Heart left ventricle (tissue), 16 donors: ENCODE measurements at regions not wholly inside any gene's neighbourhood (a gene's known extent, or its start where the extent isn't known, plus 50 kb on each side); places are given as distances from the start of the nearest gene placed in this dataset.

Source experiments
- ATAC-seq, 4 donors: fragments of 200-7000 bp; cut with Tn5 transposase; one replicate each; pipeline ENCODE4 v1.9.1; 2020 to 2022; ENCODE audit warnings: moderate library complexity in 4 of 4, mild to moderate bottlenecking in 3 of 4, moderate number of reproducible peaks in 1 of 4
- DNase-seq, 5 donors: peaks; one replicate each; pipeline ENCODE4 v3.0.0-alpha.2; 2020
- H3K27ac ChIP-seq, 12 donors: fragments of 200-600 bp; sonication (generic) in 4 of 12; one replicate each; pipeline versions ENCODE4 v1.5.0 to v1.8.0; 2016 to 2022; ENCODE audit warnings: mild to moderate bottlenecking in 2 of 12
- H3K27me3 ChIP-seq, 9 donors: fragments of 200-600 bp; sonication (generic) in 2 of 9; one replicate each; pipeline versions ENCODE4 v1.5.1 to v1.8.0; 2016 to 2022; ENCODE audit warnings: mild to moderate bottlenecking in 3 of 9
- H3K36me3 ChIP-seq, 9 donors: fragments of 200-600 bp; sonication (generic) in 2 of 9; one replicate each; pipeline versions ENCODE4 v1.5.0 to v1.8.0; 2018 to 2022; ENCODE audit warnings: mild to moderate bottlenecking in 2 of 9
- H3K4me1 ChIP-seq, 12 donors: fragments of 200-600 bp; sonication (generic) in 4 of 12; one replicate each; pipeline versions ENCODE4 v1.5.0 to v1.8.0; 2016 to 2022; ENCODE audit warnings: mild to moderate bottlenecking in 3 of 12
- H3K4me3 ChIP-seq, 12 donors: fragments of 200-600 bp; sonication (generic) in 4 of 12; one replicate each; pipeline versions ENCODE4 v1.5.0 to v1.8.0; 2017 to 2022; ENCODE audit warnings: mild to moderate bottlenecking in 9 of 12, moderate library complexity in 4 of 12
- H3K9me3 ChIP-seq, 12 donors: fragments of 200-600 bp; sonication (generic) in 4 of 12; one replicate each; pipeline versions ENCODE4 v1.5.0 to v1.8.0; 2016 to 2022; ENCODE audit warnings: mild to moderate bottlenecking in 1 of 12
- CTCF ChIP-seq, 12 donors: fragments of 200-600 bp; sonication (generic) in 4 of 12; IDR thresholded peaks; one replicate each; pipeline versions ENCODE4 v1.5.0 to v1.8.0; 2018 to 2022; ENCODE audit warnings: antibody characterized with exemption in 12 of 12, mild to moderate bottlenecking in 5 of 12
- POLR2A ChIP-seq, 2 donors: fragments of 450-650 bp; IDR thresholded peaks; one replicate each; pipeline ENCODE4 v1.6.1; 2017; ENCODE audit warnings: antibody characterized with exemption in 2 of 2, mild to moderate bottlenecking in 2 of 2, moderate library complexity in 2 of 2
- WGBS, 4 donors: extraction: QIAGEN DNeasy Blood & Tissue Kit in 2 of 4; methylation state at CpG; one replicate each; pipeline versions ENCODE4 v1.1.5 to v1.1.7; 2013 to 2018; 5-methylcytosine and 5-hydroxymethylcytosine counted together
- intact Hi-C, 10 donors: fragments of 100-400 bp; cut with DNase I; formaldehyde crosslinking; loops; one replicate each; pipeline versions ENCODE4 v1.11.1 to v1.14.2; 2022
- donor health status: ischemic (EF 13 %, LVEDD 7.1; RV severe dilation, severe dysfunction).
- donor health status: healthy with polysubstance abuse.
- donor health status: DM: no; HTN: yes; CAD: no.
- donor health status: DM: no; HTN: no; CAD: no.
- donor health status: ischemic (EF 25% LVEDD 6.9; RV normal size, moderate dysfunction).
- donor health status: ischemic (EF 25% LVEDD 5.7; RV mildly dilated, moderate dysfunction).
- donor health status: healthy.
- donor health status: DM: yes; HTN: yes; CAD: no.
- donor health status: ischemic (EF 35%, LVEDD 5.7; RV mildly dilated, moderate dysfunction).
- donor health status: nonischemic (EF 11% LVEDD 7.7; RV severe dilation, severe dysfunction).
- donor health status: DM: yes; HTN: yes; CAD: no.
- donor health status: PGD.
- donor health status: ischemic (EF 29% LVEDD 5.4; RV normal size, mild dysfunction).
- donor health status: nonischemic (EF 23%, LVEDD 6.1; RV moderate dilation, normal function).

- Histone ChIP-seq H3K27ac (peak overlapping the region in 11 of 12 donors; percentile 17 to 98 (median 79)), H3K27me3 (no peaks in the 10 kb centered on the region), H3K4me3 (no peak overlapping the region), H3K9me3 (no peaks in the 10 kb centered on the region), H3K36me3 (no peaks in the 10 kb centered on the region), H3K4me1 (peaks cover 19 to 92% (median 53%) of the 10 kb centered on the region in 12 donors)
- no peak for TF ChIP-seq POLR2A (IDR thresholded peaks at IDR 0.05)
- no peak for TF ChIP-seq CTCF (IDR thresholded peaks at IDR 0.05)
- 94 to 98% (median 96%) methylated on average over 6 to 7 of the region's 7 CpGs for WGBS, 4 donors
- DNase-seq (no peak), ATAC-seq (no peak)
- intact Hi-C loops = loop anchor here in 7 of 10 donors (2.0 to 10.0 kb wide), 8 partner anchors 62 to 486 kb away; partner anchors contain the start of gene IRF2BP2 (in 2 of the 7)
Measured at GRCh38 chr1:234985007-234985370, 143.6 kb downstream of the TOMM20 start.

GRCh38 chr1:234983564-234984238, 144.9 kb downstream of the TOMM20 start:
- 74 to 92% (median 90%) methylated on average over 7 of the region's 7 CpGs for WGBS, 4 donors
- no peak for ATAC-seq
- Histone ChIP-seq H3K27ac (peak overlapping the region in 11 of 12 donors; percentile 4 to 98 (median 55)), H3K9me3 (no peaks in the 10 kb centered on the region), H3K36me3 (no peaks in the 10 kb centered on the region), H3K4me1 (peaks cover 27 to 99% (median 65%) of the 10 kb centered on the region in 12 donors), H3K27me3 (no peaks in the 10 kb centered on the region), H3K4me3 (no peak overlapping the region)
- no peak for DNase-seq
- TF ChIP-seq CTCF (IDR thresholded peaks at IDR 0.05) = no peak
- no peak for TF ChIP-seq POLR2A (IDR thresholded peaks at IDR 0.05)
- intact Hi-C loops = loop anchor here in 6 of 10 donors (2.0 to 10.0 kb wide), 7 partner anchors 69 to 485 kb away; partner anchors contain the start of gene IRF2BP2 (in 2 of the 6)

- ATAC-seq (no peak), DNase-seq (no peak)
- 94 to 97% (median 96%) methylated on average over 2 of the region's 2 CpGs for WGBS, 4 donors
- H3K4me3 ChIP-seq = peak overlapping the region in 1 of 12 donors; percentile 55
- H3K9me3 ChIP-seq = no peaks in the 10 kb centered on the region
- intact Hi-C loops = loop anchor here in 6 of 10 donors (2.0 to 10.0 kb wide), 7 partner anchors 57 to 379 kb away; partner anchors contain the start of gene IRF2BP2 (in 2 of the 6)
- H3K27ac ChIP-seq = peak overlapping the region; percentile 71 to 98 (median 88)
- no peaks in the 10 kb centered on the region for H3K36me3 ChIP-seq
- H3K27me3 ChIP-seq = no peaks in the 10 kb centered on the region
- TF ChIP-seq CTCF (IDR thresholded peaks at IDR 0.05) (no peak), POLR2A (IDR thresholded peaks at IDR 0.05) (no peak)
- H3K4me1 ChIP-seq = peaks cover 22 to 99% (median 60%) of the 10 kb centered on the region in 12 donors
Measured at GRCh38 chr1:234981758-234982157, 146.9 kb downstream of the TOMM20 start.

GRCh38 chr1:234980645-234981396, 147.8 kb downstream of the TOMM20 start:
- H3K4me3 ChIP-seq = peak overlapping the region in 7 of 12 donors; percentile 4 to 55 (median 23)
- peak overlapping the region; percentile 71 to 98 (median 88) for H3K27ac ChIP-seq
- peaks cover 19 to 99% (median 56%) of the 10 kb centered on the region in 12 donors for H3K4me1 ChIP-seq
- ATAC-seq (peak; percentile 75 to 89 (median 82)), DNase-seq (peak; percentile 76 to 89 (median 81))
- H3K9me3 ChIP-seq = no peaks in the 10 kb centered on the region
- H3K36me3 ChIP-seq = no peaks in the 10 kb centered on the region
- no peaks in the 10 kb centered on the region for H3K27me3 ChIP-seq
- no peak for TF ChIP-seq CTCF (IDR thresholded peaks at IDR 0.05)
- 44 to 50% (median 49%) methylated on average over 17 to 18 of the region's 18 CpGs for WGBS, 4 donors
- intact Hi-C loops = loop anchor here in 6 of 10 donors (2.0 to 10.0 kb wide), 7 partner anchors 56 to 379 kb away; partner anchors contain the start of gene IRF2BP2 (in 2 of the 6)
